Kidney epithelial cell (primary cell): ENCODE measurements at regions not wholly inside any gene's neighbourhood (a gene's known extent, or its start where the extent isn't known, plus 50 kb on each side); places are given as distances from the start of the nearest gene placed in this dataset.

Source experiments
- DNase-seq: peaks from one replicate; pipeline ENCODE4 v3.0.0-alpha.2; 2010; ENCODE audit warnings: low read depth
- H3K27me3 ChIP-seq: 2 replicates; pipeline ENCODE4 v1.6.0; 2011; ENCODE audit warnings: low read length; ENCODE audit not compliant: control insufficient read depth, insufficient read depth
- H3K36me3 ChIP-seq: 2 replicates; pipeline ENCODE4 v1.5.1; 2011; ENCODE audit warnings: low read length; ENCODE audit not compliant: control insufficient read depth, insufficient read depth
- H3K4me3 ChIP-seq: 2 replicates; pipeline ENCODE4 v1.5.1; 2011; ENCODE audit warnings: low read depth, mild to moderate bottlenecking, control low read depth, low read length
- CTCF ChIP-seq: IDR thresholded peaks from 2 replicates; pipeline ENCODE4 v1.5.1; 2011; ENCODE audit warnings: mild to moderate bottlenecking, moderate library complexity, low read length, control low read depth, inconsistent platforms; ENCODE audit not compliant: insufficient read depth, poor library complexity, severe bottlenecking

GRCh38 chr2:196241175-196241574 lies 69.8 kb upstream of the STK17B start:
- Histone ChIP-seq H3K27me3 (no peaks in the 10 kb centered on the region), H3K36me3 (no peaks in the 10 kb centered on the region), H3K4me3 (no peak overlapping the region)
- TF ChIP-seq CTCF, result no peak
- DNase-seq, result no peak

GRCh38 chr2:196242131-196242620 lies 70.8 kb upstream of the STK17B start:
- H3K36me3 ChIP-seq, result no peaks in the 10 kb centered on the region
- no peak for DNase-seq

GRCh38 chr2:196244516-196244915 lies 73.1 kb upstream of the STK17B start:
- no peak for DNase-seq
- TF ChIP-seq CTCF, result no peak
- no peaks in the 10 kb centered on the region for H3K27me3 ChIP-seq
- no peaks in the 10 kb centered on the region for H3K36me3 ChIP-seq
- no peak overlapping the region for H3K4me3 ChIP-seq

More at GRCh38 chr2:196242131-196242620, 70.8 kb upstream of the STK17B start:
- Histone ChIP-seq H3K27me3 (no peaks in the 10 kb centered on the region), H3K4me3 (no peak overlapping the region)
- no peak for TF ChIP-seq CTCF

- TF ChIP-seq CTCF, result no peak
- Histone ChIP-seq H3K36me3 (no peaks in the 10 kb centered on the region), H3K27me3 (no peaks in the 10 kb centered on the region), H3K4me3 (no peak overlapping the region)
- DNase-seq, result no peak
Observed at GRCh38 chr2:196244966-196245365, 73.6 kb upstream of the STK17B start.

- no peak for TF ChIP-seq CTCF
- no peak for DNase-seq
- Histone ChIP-seq H3K4me3 (no peak overlapping the region), H3K36me3 (no peaks in the 10 kb centered on the region), H3K27me3 (no peaks in the 10 kb centered on the region)
Observed at GRCh38 chr2:196245378-196246140, 74.2 kb upstream of the STK17B start.
